Body of pancreas (tissue), 4 donors: ENCODE measurements at regions not wholly inside any gene's neighbourhood (a gene's known extent, or its start where the extent isn't known, plus 50 kb on each side); places are given as distances from the start of the nearest gene placed in this dataset.

Source experiments
- CTCF ChIP-seq, 7 experiments: fragments of 450-650 bp in 4 of 7; fragments of 200-600 bp in 3 of 7; sonication (generic) in 3 of 7; IDR thresholded peaks; one replicate each; pipeline ENCODE4 v1.5.1; 2016 to 2019; ENCODE audit warnings: antibody characterized with exemption in 7 of 7
- POLR2A ChIP-seq, 3 donors: fragments of 450-650 bp; IDR thresholded peaks; one replicate each; pipeline ENCODE4 v1.6.1; 2016; ENCODE audit warnings: antibody characterized with exemption in 3 of 3, mild to moderate bottlenecking in 2 of 3

- no peak for TF ChIP-seq CTCF (IDR thresholded peaks at IDR 0.05)
- no peak for TF ChIP-seq POLR2A (IDR thresholded peaks at IDR 0.05)
Observed at GRCh38 chr1:195218428-195219212, 1389.6 kb downstream of the KCNT2 start.
